GM23248 (cell line): ENCODE measurements at regions not wholly inside any gene's neighbourhood (a gene's known extent, or its start where the extent isn't known, plus 50 kb on each side); places are given as distances from the start of the nearest gene placed in this dataset.

Source experiments
- EZH2 ChIP-seq: fragments of 200-600 bp; sonication (generic); IDR thresholded peaks from 2 replicates; pipeline ENCODE4 v1.6.1; 2018; ENCODE audit warnings: antibody characterized with exemption, mild to moderate bottlenecking; ENCODE audit not compliant: insufficient read depth, poor library complexity, severe bottlenecking
- EZH2phosphoT487 ChIP-seq: fragments of 200-600 bp; sonication (generic); IDR thresholded peaks from 2 replicates; pipeline ENCODE4 v1.6.1; 2018; ENCODE audit warnings: antibody characterized with exemption, moderate library complexity, mild to moderate bottlenecking, low read depth; ENCODE audit not compliant: insufficient read depth

GRCh38 chr13:40220299-40220935 is 446.0 kb downstream of the FOXO1 start:
- TF ChIP-seq EZH2 (no peak), EZH2phosphoT487 (no peak)
